Suprapubic skin (tissue), 3 donors: ENCODE measurements at regions not wholly inside any gene's neighbourhood (a gene's known extent, or its start where the extent isn't known, plus 50 kb on each side); places are given as distances from the start of the nearest gene placed in this dataset.

ENCODE experiments used
- CTCF ChIP-seq, 2 donors: fragments of 200-600 bp in 1 of 2; fragments of 450-650 bp in 1 of 2; sonication (generic) in 1 of 2; IDR thresholded peaks; one replicate each; pipeline ENCODE4 v1.5.1; 2016 to 2019; ENCODE audit warnings: antibody characterized with exemption in 2 of 2, mild to moderate bottlenecking in 1 of 2, moderate library complexity in 1 of 2
- POLR2AphosphoS5 ChIP-seq, 3 donors: sonication (generic); formaldehyde crosslinking; IDR thresholded peaks; one replicate each; pipeline ENCODE4 v1.6.1; 2017; ENCODE audit warnings: antibody characterized with exemption in 3 of 3

DNA sequence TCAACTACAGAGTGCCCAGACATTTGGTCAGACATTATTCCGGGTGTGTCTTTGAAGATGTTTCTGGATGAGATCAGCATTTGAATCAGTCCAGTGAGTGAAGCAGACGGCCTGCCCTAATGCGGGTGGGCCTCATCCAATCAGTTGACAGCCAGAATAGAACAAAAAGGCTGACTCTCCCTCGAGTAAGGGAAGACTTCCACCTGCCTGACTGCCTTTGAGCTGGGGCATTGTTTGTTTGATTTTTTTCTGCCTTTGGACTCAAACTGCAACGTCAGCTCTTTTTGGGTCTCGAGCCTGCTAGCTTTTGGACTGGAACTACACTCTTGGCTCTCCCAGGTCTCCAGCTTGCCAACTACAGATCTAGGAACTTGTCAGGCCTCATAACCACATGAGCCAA, 111.7 kb upstream of the AGAP1 start:
- TF ChIP-seq CTCF (IDR thresholded peaks at IDR 0.05), result no peak
- no peak for TF ChIP-seq POLR2AphosphoS5 (IDR thresholded peaks at IDR 0.05)
